ENCODE measurements at regions not wholly inside any gene's neighbourhood (a gene's known extent, or its start where the extent isn't known, plus 50 kb on each side); places are given as distances from the start of the nearest gene placed in this dataset.
"Not testable (repeated sequence)": the region's sequence is repeated elsewhere in the genome, so short reads cannot be mapped to it uniquely, and the experiment has no call there.

GRCh38 chr17:68106085-68106484 lies 70.5 kb downstream of the KPNA2 start:
- H3K4me3 ChIP-seq (replicated peaks; ENCODE audit: low read depth, low read length) = no peak overlapping the region
- no peak for TF ChIP-seq CTCF (IDR thresholded peaks at IDR 0.05; ENCODE audit: low read depth, low read length, missing control alignments)
- no peak for DNase-seq (ENCODE audit: extremely low read depth, low read depth)

- DNase-seq (ENCODE audit: extremely low read depth, low read depth) = no peak
- no peak for TF ChIP-seq CTCF (IDR thresholded peaks at IDR 0.05; ENCODE audit: low read depth, low read length, missing control alignments)
- no peak overlapping the region for H3K4me3 ChIP-seq (replicated peaks; ENCODE audit: low read depth, low read length)
Observed at GRCh38 chr17:68107373-68107772, 71.8 kb downstream of the KPNA2 start.

- DNase-seq (ENCODE audit: extremely low read depth, low read depth) = no peak
- no peak overlapping the region for H3K4me3 ChIP-seq (replicated peaks; ENCODE audit: low read depth, low read length)
- TF ChIP-seq CTCF (IDR thresholded peaks at IDR 0.05; ENCODE audit: low read depth, low read length, missing control alignments) = no peak
Observed at GRCh38 chr17:68108313-68109000, 72.9 kb downstream of the KPNA2 start.

GRCh38 chr17:68109404-68109803 lies 73.9 kb downstream of the KPNA2 start:
- not testable (repeated sequence) for H3K4me3 ChIP-seq (replicated peaks; ENCODE audit: low read depth, low read length); DNase-seq (ENCODE audit: extremely low read depth, low read depth)

GRCh38 chr17:68116211-68116610 lies 80.7 kb downstream of the KPNA2 start:
- not testable (repeated sequence) for DNase-seq (ENCODE audit: extremely low read depth, low read depth); H3K4me3 ChIP-seq (replicated peaks; ENCODE audit: low read depth, low read length)

GRCh38 chr17:68122587-68122986 lies 87.1 kb downstream of the KPNA2 start:
- no peak for TF ChIP-seq CTCF (IDR thresholded peaks at IDR 0.05; ENCODE audit: low read depth, low read length, missing control alignments)
- no peak for DNase-seq (ENCODE audit: extremely low read depth, low read depth)
- no peak overlapping the region for H3K4me3 ChIP-seq (replicated peaks; ENCODE audit: low read depth, low read length)

GRCh38 chr17:68125111-68125870 lies 89.8 kb downstream of the KPNA2 start:
- no peak overlapping the region for H3K4me3 ChIP-seq (replicated peaks; ENCODE audit: low read depth, low read length)
- TF ChIP-seq CTCF (IDR thresholded peaks at IDR 0.05; ENCODE audit: low read depth, low read length, missing control alignments) = no peak
- no peak for DNase-seq (ENCODE audit: extremely low read depth, low read depth)

GRCh38 chr17:68127914-68128313 lies 92.4 kb downstream of the KPNA2 start:
- DNase-seq (ENCODE audit: extremely low read depth, low read depth) = no peak
- TF ChIP-seq CTCF (IDR thresholded peaks at IDR 0.05; ENCODE audit: low read depth, low read length, missing control alignments) = no peak
- no peak overlapping the region for H3K4me3 ChIP-seq (replicated peaks; ENCODE audit: low read depth, low read length)
